B cell (primary cell): ENCODE measurements at regions not wholly inside any gene's neighbourhood (a gene's known extent, or its start where the extent isn't known, plus 50 kb on each side); places are given as distances from the start of the nearest gene placed in this dataset.

ENCODE experiments used
- EZH2 ChIP-seq: IDR thresholded peaks from 2 replicates; pipeline ENCODE4 v1.6.1; 2012; ENCODE audit warnings: borderline replicate concordance, low read depth, mild to moderate bottlenecking, moderate library complexity, low read length; ENCODE audit not compliant: insufficient read depth, poor library complexity, severe bottlenecking
- TF ChIP-seq, protein P1 (sequence below): fragments of 200-600 bp; IDR thresholded peaks from one replicate; pipeline ENCODE4 v1.8.0; 2022; ENCODE audit warnings: antibody characterized with exemption, mild to moderate bottlenecking

DNA sequence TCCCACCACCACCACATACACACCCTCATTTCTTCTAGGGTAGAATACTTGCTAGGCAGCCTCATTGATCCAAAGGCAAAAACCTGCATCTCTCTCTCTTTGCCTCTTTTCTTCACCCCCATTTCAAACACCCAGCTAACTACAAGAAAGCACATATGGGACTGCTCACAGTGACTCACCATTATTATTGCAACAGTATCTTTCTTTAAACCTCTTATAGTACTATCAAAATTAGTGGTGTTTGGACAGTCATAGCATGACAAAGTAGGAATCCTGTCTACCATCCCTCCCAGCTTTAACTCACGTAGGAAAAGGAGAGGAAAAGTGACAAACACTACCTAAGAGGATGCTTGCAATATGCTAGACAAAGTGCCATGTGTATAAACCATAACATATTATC is 422.5 kb upstream of the CRIM1 start:
- TF ChIP-seq, protein P1, sequence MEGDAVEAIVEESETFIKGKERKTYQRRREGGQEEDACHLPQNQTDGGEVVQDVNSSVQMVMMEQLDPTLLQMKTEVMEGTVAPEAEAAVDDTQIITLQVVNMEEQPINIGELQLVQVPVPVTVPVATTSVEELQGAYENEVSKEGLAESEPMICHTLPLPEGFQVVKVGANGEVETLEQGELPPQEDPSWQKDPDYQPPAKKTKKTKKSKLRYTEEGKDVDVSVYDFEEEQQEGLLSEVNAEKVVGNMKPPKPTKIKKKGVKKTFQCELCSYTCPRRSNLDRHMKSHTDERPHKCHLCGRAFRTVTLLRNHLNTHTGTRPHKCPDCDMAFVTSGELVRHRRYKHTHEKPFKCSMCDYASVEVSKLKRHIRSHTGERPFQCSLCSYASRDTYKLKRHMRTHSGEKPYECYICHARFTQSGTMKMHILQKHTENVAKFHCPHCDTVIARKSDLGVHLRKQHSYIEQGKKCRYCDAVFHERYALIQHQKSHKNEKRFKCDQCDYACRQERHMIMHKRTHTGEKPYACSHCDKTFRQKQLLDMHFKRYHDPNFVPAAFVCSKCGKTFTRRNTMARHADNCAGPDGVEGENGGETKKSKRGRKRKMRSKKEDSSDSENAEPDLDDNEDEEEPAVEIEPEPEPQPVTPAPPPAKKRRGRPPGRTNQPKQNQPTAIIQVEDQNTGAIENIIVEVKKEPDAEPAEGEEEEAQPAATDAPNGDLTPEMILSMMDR, result no peak
- no peak for TF ChIP-seq EZH2
